Body of pancreas (tissue), 4 donors: ENCODE measurements at regions not wholly inside any gene's neighbourhood (a gene's known extent, or its start where the extent isn't known, plus 50 kb on each side); places are given as distances from the start of the nearest gene placed in this dataset.

ENCODE experiments used
- ATAC-seq: fragments of 150-250 bp; one replicate; pipeline ENCODE4 v1.9.1; 2016
- DNase-seq, 4 donors: peaks; one replicate each; pipeline ENCODE4 v3.0.0-alpha.2; 2019
- H3K27ac ChIP-seq, 4 donors: fragments of 200-600 bp; sonication (generic); 1 replicate in 3 of 4; 2 replicates in 1 of 4; pipeline versions ENCODE4 v1.5.1 to v1.6.1; 2016 to 2019; ENCODE audit warnings: mild to moderate bottlenecking in 1 of 4, mixed read lengths in 1 of 4, moderate library complexity in 1 of 4
- H3K27me3 ChIP-seq, 2 donors: fragments of 200-600 bp; sonication (generic); one replicate each; pipeline ENCODE4 v1.6.0; 2016; ENCODE audit warnings: mild to moderate bottlenecking in 1 of 2
- H3K36me3 ChIP-seq, 2 donors: fragments of 200-600 bp; sonication (generic); replicated peaks in 1 of 2; 2 replicates each; pipeline ENCODE4 v1.5.1; 2016; ENCODE audit warnings: low read depth in 2 of 2; ENCODE audit not compliant: insufficient read depth in 1 of 2
- H3K4me1 ChIP-seq: fragments of 200-600 bp; sonication (generic); one replicate; pipeline ENCODE4 v1.6.0; 2016
- H3K4me3 ChIP-seq, 2 donors: fragments of 200-600 bp; sonication (generic); 1 replicate in 1 of 2; 2 replicates in 1 of 2; pipeline ENCODE4 v1.5.1; 2016 to 2019
- H3K9me3 ChIP-seq, 3 donors: fragments of 200-600 bp; sonication (generic); 1 replicate in 2 of 3; 2 replicates in 1 of 3; pipeline ENCODE4 v1.5.1; 2016
- POLR2A ChIP-seq, 3 donors: fragments of 450-650 bp; IDR thresholded peaks; one replicate each; pipeline ENCODE4 v1.6.1; 2016; ENCODE audit warnings: antibody characterized with exemption in 3 of 3, mild to moderate bottlenecking in 2 of 3
- WGBS, 2 donors: methylation state at CpG; one replicate each; pipeline ENCODE4 v1.1.5; 2017; 5-methylcytosine and 5-hydroxymethylcytosine counted together
- intact Hi-C: fragments of 100-400 bp; cut with DNase I; formaldehyde crosslinking; loops from one replicate; pipeline ENCODE4 v1.15.1; 2023
- TF ChIP-seq, protein P1 (sequence below), 7 experiments: fragments of 450-650 bp in 4 of 7; fragments of 200-600 bp in 3 of 7; sonication (generic) in 3 of 7; IDR thresholded peaks; one replicate each; pipeline ENCODE4 v1.5.1; 2016 to 2019; ENCODE audit warnings: antibody characterized with exemption in 7 of 7

GRCh38 chr3:167958141-167958540 is 137.6 kb downstream of the GOLIM4 start:
- 3 to 20% methylated on average over 1 of the region's 1 CpG for WGBS, 2 donors
- ATAC-seq (no peak), DNase-seq (no peak)
- Histone ChIP-seq H3K4me3 (no peak overlapping the region), H3K9me3 (no peaks in the 10 kb centered on the region), H3K27me3 (no peaks in the 10 kb centered on the region), H3K36me3 (no peaks in the 10 kb centered on the region), H3K27ac (no peak overlapping the region), H3K4me1 (no peaks in the 10 kb centered on the region)
- intact Hi-C loops = no loop called here
- TF ChIP-seq, protein P1, sequence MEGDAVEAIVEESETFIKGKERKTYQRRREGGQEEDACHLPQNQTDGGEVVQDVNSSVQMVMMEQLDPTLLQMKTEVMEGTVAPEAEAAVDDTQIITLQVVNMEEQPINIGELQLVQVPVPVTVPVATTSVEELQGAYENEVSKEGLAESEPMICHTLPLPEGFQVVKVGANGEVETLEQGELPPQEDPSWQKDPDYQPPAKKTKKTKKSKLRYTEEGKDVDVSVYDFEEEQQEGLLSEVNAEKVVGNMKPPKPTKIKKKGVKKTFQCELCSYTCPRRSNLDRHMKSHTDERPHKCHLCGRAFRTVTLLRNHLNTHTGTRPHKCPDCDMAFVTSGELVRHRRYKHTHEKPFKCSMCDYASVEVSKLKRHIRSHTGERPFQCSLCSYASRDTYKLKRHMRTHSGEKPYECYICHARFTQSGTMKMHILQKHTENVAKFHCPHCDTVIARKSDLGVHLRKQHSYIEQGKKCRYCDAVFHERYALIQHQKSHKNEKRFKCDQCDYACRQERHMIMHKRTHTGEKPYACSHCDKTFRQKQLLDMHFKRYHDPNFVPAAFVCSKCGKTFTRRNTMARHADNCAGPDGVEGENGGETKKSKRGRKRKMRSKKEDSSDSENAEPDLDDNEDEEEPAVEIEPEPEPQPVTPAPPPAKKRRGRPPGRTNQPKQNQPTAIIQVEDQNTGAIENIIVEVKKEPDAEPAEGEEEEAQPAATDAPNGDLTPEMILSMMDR (IDR thresholded peaks at IDR 0.05) = no peak

DNA sequence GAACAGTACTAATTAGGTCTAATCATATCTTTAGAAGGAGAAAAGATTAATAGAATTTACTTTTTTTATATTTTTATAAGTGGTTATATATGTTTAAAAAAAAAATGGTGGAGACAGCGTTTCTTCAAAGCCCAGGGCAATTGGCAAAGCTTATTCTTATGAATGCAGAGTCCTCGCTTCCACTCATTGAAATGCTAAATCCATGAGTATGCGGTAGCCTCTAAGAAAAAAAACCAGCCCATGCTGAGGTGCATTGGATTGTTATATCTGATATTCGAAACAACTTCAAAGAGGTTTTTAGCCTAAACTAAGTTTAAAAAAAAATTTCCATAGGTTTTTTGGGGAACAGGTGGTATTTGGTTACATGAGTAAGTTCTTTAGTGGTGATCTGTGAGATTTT is 142.8 kb downstream of the GOLIM4 start:
- ATAC-seq (no peak), DNase-seq (no peak)

GRCh38 chr3:167950212-167950611 is 145.5 kb downstream of the GOLIM4 start:
- Histone ChIP-seq H3K4me3 (no peak overlapping the region), H3K36me3 (no peaks in the 10 kb centered on the region), H3K27ac (no peak overlapping the region), H3K9me3 (no peaks in the 10 kb centered on the region), H3K4me1 (no peaks in the 10 kb centered on the region), H3K27me3 (no peaks in the 10 kb centered on the region)
- 79 to 86% methylated on average over 5 of the region's 5 CpGs for WGBS, 2 donors
- TF ChIP-seq POLR2A (IDR thresholded peaks at IDR 0.05) = no peak
- TF ChIP-seq, protein P1 (IDR thresholded peaks at IDR 0.05) = no peak
- no peak for ATAC-seq
- no peak for DNase-seq
- intact Hi-C loops = no loop called here

More for the DNA sequence above, 142.8 kb downstream of the GOLIM4 start:
- Histone ChIP-seq H3K4me1 (no peaks in the 10 kb centered on the region), H3K36me3 (no peaks in the 10 kb centered on the region), H3K27me3 (no peaks in the 10 kb centered on the region), H3K9me3 (no peaks in the 10 kb centered on the region), H3K4me3 (no peak overlapping the region), H3K27ac (no peak overlapping the region)
- 58 to 72% methylated on average over 4 of the region's 4 CpGs for WGBS, 2 donors
- intact Hi-C loops = no loop called here
- no peak for TF ChIP-seq POLR2A (IDR thresholded peaks at IDR 0.05)
- TF ChIP-seq, protein P1 (IDR thresholded peaks at IDR 0.05) = no peak

DNA sequence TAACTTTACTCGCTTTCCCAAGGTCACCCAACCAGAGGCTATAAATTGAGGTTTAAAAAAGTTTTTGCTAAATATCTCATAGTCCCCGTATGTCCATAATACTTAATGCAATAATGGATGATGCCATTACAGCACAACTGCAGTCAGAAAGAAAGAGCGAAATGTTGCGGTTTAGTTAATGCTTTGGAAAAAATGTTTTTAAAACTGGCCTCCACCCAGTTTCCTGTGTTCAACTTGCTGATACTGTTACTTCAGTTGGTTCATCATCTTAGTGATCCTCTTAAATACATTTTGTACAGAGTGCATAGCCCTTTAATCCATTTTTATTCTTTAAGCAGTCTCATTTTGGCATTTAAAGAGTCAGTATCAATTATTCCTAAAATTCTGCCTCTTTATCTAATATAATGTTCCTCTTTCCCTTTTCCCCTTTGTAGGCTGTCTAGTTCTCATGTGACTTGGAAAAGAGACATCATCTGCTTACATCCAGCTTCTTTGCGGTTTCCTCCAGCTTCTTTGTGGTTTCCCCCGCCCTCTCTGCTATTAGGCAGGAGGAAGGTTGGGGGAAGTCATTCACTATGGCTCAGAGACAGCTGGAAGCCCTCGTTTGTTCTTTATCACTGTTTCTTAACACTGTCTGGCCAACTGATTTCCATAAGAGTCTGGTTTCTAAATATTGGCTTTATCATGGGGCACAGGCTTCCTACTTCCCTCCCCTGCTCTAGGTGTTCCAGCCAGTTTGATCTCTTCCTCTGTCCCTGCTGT is 154.3 kb downstream of the GOLIM4 start:
- DNase-seq = peak in 3 of 4 donors; percentile 13 to 67 (median 25)
- peak overlapping the region in 1 of 4 donors; percentile 0 for H3K27ac ChIP-seq
- no peaks in the 10 kb centered on the region for H3K9me3 ChIP-seq
- H3K27me3 ChIP-seq = no peaks in the 10 kb centered on the region
- WGBS, 2 donors = 47 to 63% methylated on average over 7 of the region's 7 CpGs
- no peaks in the 10 kb centered on the region for H3K36me3 ChIP-seq
- peak; percentile 38 for ATAC-seq
- intact Hi-C loops = no loop called here
- H3K4me1 ChIP-seq = no peaks in the 10 kb centered on the region
- H3K4me3 ChIP-seq = no peak overlapping the region
- TF ChIP-seq, protein P1 (IDR thresholded peaks at IDR 0.05) = no peak
- TF ChIP-seq POLR2A (IDR thresholded peaks at IDR 0.05) = no peak

- ATAC-seq = no peak
- WGBS, 2 donors = 70 to 83% methylated on average over 3 of the region's 3 CpGs
- DNase-seq = no peak
- Histone ChIP-seq H3K27ac (no peak overlapping the region), H3K4me1 (no peaks in the 10 kb centered on the region), H3K27me3 (no peaks in the 10 kb centered on the region), H3K9me3 (no peaks in the 10 kb centered on the region), H3K4me3 (no peak overlapping the region), H3K36me3 (no peaks in the 10 kb centered on the region)
- intact Hi-C loops = no loop called here
- TF ChIP-seq, protein P1 (IDR thresholded peaks at IDR 0.05) = no peak
- no peak for TF ChIP-seq POLR2A (IDR thresholded peaks at IDR 0.05)
Observed at GRCh38 chr3:167940241-167940640, 155.5 kb downstream of the GOLIM4 start.
